ENCODE measurements at regions not wholly inside any gene's neighbourhood (a gene's known extent, or its start where the extent isn't known, plus 50 kb on each side); places are given as distances from the start of the nearest gene placed in this dataset.

DNA sequence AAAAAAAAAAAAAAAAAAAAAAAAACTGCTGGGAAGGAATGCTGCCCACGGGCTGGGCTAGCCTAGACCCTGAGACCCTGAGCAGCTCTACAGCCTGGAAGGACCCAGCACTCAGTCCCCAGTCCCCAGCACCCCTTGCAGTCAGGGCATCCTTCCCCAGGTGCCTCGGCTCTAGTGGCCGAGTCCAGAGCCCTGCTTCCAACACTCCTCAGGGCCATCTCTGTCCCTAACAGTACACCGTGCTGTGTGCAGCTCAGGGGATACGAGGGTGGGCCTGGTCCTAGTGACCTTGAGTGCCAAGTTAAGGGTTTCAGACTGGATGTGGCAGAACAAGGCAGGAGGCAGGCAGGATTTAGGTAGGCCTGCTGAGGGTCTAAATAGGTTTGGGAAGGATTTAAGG is 50.2 kb upstream of the LRP8 start:
- Mint-ChIP-seq H3K4me3 (no peak overlapping the region), H3K27ac (no peak overlapping the region), H3K4me1 (no peaks in the 10 kb centered on the region), H3K9me3 (ENCODE audit: low read depth) (no peaks in the 10 kb centered on the region), H3K27me3 (peaks cover 19% of the 10 kb centered on the region), H3K36me3 (no peaks in the 10 kb centered on the region)
- CTCF ChIA-PET, result interaction anchor here (1.0 to 1.4 kb wide), 2 partner anchors 12 to 15 kb away, joined by 3 to 5 read pairs; no protein-coding TSS in a partner anchor
- ATAC-seq, result no peak
- peak; percentile 8 for DNase-seq

DNA sequence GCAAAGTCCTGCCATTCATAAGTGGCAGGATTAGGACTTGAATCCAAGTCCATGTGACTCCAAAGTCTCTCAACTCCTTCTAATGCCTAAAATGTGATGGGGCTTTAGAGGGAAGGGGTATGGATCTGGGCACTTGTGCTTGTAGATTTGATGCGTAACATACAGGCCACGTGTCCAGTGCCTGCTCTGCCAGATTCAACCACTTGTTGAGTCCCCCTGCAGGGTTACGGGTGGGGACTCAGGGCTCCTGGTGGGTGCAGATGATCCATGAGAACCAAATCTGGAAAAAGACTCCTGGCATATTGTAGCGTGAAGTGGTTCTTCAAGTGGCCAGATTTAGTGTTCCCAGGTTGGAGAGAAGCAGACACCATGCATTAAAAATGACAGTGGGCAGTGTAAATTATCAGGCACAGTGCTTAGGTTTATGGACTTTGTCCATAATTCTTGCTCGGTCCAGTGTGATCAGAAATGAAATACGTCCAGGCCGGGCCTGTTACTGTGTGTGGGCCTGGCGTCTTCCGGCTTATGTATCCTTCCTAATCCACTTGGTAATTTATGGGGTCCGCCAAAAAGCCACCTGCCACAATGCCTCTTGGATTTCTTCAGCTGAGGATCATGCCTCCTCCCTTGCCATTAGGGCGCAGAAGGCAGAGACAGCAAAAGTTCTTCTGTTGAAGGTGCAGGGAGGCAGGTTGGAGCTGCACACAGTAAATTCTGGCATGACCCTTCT is 51.2 kb upstream of the LRP8 start:
- Mint-ChIP-seq H3K36me3 (no peaks in the 10 kb centered on the region), H3K27ac (no peak overlapping the region), H3K4me1 (no peaks in the 10 kb centered on the region), H3K9me3 (ENCODE audit: low read depth) (no peaks in the 10 kb centered on the region), H3K4me3 (no peak overlapping the region), H3K27me3 (peaks cover 19% of the 10 kb centered on the region)
- DNase-seq (no peak), ATAC-seq (no peak)
- CTCF ChIA-PET, result interaction anchor here (1.0 to 1.4 kb wide), 2 partner anchors 11 to 14 kb away, joined by 3 to 4 read pairs; no protein-coding TSS in a partner anchor

DNA sequence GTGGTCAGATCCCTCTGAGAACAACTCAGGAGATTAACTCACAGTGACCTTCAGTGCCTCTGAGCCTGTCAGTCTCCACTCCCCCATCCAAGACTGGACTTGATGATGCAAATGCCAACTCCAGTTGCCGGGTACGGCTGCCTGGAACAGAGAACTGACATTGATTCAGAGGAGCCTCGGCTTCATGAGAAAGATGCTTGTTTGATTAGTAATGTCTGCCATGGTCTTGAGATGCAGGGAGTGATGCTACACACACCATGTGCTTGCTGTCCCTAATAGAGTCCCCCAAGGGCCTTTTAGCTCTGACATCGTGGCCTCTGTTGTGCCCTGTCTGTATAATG is 51.8 kb upstream of the LRP8 start:
- no peak for DNase-seq

GRCh38 chr1:53380296-53380695 is 52.4 kb upstream of the LRP8 start:
- Mint-ChIP-seq H3K36me3 (no peaks in the 10 kb centered on the region), H3K4me1 (no peaks in the 10 kb centered on the region), H3K27me3 (peaks cover 22% of the 10 kb centered on the region), H3K27ac (no peak overlapping the region), H3K4me3 (no peak overlapping the region), H3K9me3 (ENCODE audit: low read depth) (no peaks in the 10 kb centered on the region)
- no peak for DNase-seq
- no peak for ATAC-seq
- CTCF ChIA-PET, result interaction anchor here (1.4 to 1.5 kb wide), 2 partner anchors 13 to 102 kb away, joined by 3 to 4 read pairs; no protein-coding TSS in a partner anchor

More for the DNA sequence above, 51.8 kb upstream of the LRP8 start:
- Mint-ChIP-seq H3K9me3 (ENCODE audit: low read depth) (no peaks in the 10 kb centered on the region), H3K27ac (no peak overlapping the region), H3K4me3 (no peak overlapping the region), H3K4me1 (no peaks in the 10 kb centered on the region), H3K27me3 (peaks cover 19% of the 10 kb centered on the region), H3K36me3 (no peaks in the 10 kb centered on the region)
- CTCF ChIA-PET, result interaction anchor here (1.4 kb wide), 1 partner anchor 14 kb away, joined by 4 read pairs; no protein-coding TSS in a partner anchor
- ATAC-seq, result no peak

- Mint-ChIP-seq H3K4me3 (no peak overlapping the region), H3K4me1 (no peaks in the 10 kb centered on the region), H3K36me3 (no peaks in the 10 kb centered on the region), H3K27me3 (peaks cover 34% of the 10 kb centered on the region), H3K9me3 (ENCODE audit: low read depth) (no peaks in the 10 kb centered on the region), H3K27ac (no peak overlapping the region)
- DNase-seq (no peak), ATAC-seq (no peak)
- CTCF ChIA-PET, result interaction anchor here (1.0 to 1.7 kb wide), 4 partner anchors 9 to 104 kb away, joined by 3 to 4 read pairs (median 3); no protein-coding TSS in a partner anchor
Observed at GRCh38 chr1:53381790-53382401, 54.0 kb upstream of the LRP8 start.

GRCh38 chr1:53383136-53383870 is 55.4 kb upstream of the LRP8 start:
- Mint-ChIP-seq H3K36me3 (no peaks in the 10 kb centered on the region), H3K27me3 (peaks cover 41% of the 10 kb centered on the region), H3K27ac (no peak overlapping the region), H3K4me3 (no peak overlapping the region), H3K4me1 (no peaks in the 10 kb centered on the region), H3K9me3 (ENCODE audit: low read depth) (peaks cover 3% of the 10 kb centered on the region)
- DNase-seq (no peak), ATAC-seq (no peak)
- CTCF ChIA-PET, result interaction anchor here (0.9 to 1.1 kb wide), 2 partner anchors 104 to 105 kb away, joined by 3 to 4 read pairs; no protein-coding TSS in a partner anchor

DNA sequence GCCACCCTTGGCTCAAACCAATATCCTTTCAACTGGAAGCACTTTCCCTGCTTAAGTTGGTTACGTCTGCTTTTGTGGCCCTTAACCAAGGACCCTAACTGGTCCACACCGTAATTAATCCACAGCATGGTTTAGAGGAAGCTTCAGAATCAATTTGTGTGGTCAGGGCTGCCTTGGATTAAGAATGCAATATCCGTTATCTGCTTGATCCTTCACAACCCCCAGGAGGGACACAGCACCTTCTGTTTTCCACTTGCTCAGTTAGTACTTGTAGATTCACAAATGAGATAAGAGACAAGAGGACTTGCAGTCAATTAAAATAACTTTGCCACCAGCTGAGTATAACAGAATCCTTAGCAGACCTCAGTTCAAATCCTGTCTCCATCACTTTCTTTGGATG is 56.9 kb upstream of the LRP8 start:
- Mint-ChIP-seq H3K4me1 (no peaks in the 10 kb centered on the region), H3K36me3 (no peaks in the 10 kb centered on the region), H3K4me3 (no peak overlapping the region), H3K27ac (no peak overlapping the region), H3K9me3 (ENCODE audit: low read depth) (peaks cover 3% of the 10 kb centered on the region), H3K27me3 (peaks cover 43% of the 10 kb centered on the region)
- CTCF ChIA-PET, result interaction anchor here (1.2 to 1.9 kb wide), 2 partner anchors 8 to 106 kb away, joined by 4 to 5 read pairs; no protein-coding TSS in a partner anchor
- no peak for DNase-seq
- no peak for ATAC-seq

DNA sequence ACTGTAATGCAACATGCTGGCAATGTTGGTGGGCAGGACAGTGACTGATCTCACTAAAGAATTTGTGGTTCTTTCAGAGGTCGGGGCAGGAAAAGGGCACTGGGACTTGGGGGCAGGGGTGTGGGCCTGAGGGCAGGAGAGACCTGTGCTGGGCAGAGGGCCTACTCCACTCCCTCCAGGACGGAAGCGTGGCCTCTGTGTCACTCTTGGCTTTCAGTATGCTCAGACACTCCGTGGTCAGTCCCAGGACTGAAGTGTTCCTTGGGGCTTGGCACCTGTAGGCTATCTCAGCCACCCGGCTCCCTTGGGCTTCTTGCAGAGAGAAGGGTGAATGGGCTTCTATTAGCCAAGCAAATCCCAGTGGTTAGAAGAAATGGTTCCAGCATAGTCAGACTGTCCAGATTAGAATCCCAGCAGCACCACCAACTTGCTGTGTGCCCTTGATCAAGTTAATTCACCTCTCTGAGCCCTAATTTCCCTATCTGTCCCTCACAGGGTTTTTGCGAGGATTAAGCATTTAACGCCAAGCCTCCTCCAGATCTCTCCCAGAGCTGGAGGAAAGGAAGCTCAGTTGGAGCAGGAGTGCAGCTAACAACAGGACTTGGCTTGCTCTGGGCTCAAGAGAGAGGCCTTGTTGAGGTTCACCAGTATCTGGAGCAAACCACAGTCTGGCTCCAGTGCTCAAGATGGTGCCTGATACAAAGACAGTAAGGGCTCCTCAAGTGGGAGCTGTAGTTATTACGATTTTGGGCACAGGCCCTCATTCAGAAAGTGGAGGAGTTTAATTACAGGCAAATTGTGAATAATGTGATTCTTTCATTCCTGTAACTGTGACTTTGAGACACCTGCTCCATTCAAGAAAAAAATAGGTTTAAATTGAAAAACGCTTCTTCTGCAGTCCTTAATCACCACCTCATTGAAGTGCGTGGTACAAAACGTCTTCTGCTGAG is 57.7 kb upstream of the LRP8 start:
- CTCF ChIA-PET, result interaction anchor here (1.9 kb wide), 1 partner anchor 107 kb away, joined by 5 read pairs; no protein-coding TSS in a partner anchor
- Mint-ChIP-seq H3K36me3 (no peaks in the 10 kb centered on the region), H3K27ac (no peak overlapping the region), H3K27me3 (peaks cover 38% of the 10 kb centered on the region), H3K9me3 (ENCODE audit: low read depth) (peaks cover 3% of the 10 kb centered on the region), H3K4me3 (no peak overlapping the region), H3K4me1 (no peaks in the 10 kb centered on the region)
- ATAC-seq, result no peak
- no peak for DNase-seq

DNA sequence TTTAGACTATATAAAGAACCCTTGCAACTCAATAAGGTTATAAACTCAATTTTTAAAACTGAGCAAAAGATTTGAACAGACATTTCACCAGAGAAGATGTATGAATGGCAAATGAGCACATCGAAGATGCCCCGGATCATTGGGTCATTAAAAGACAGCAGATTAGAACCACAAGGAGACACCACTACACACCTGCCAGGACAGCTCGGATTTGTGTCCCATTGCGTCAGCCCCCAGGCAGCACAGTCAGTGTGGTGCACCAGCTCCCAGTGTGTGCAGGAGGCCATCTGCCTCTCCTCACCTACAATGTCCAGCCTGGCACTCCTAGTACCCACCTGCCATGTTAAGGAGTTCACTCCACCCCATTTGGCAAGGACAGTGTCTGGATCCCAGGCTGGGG is 61.1 kb upstream of the LRP8 start:
- CTCF ChIA-PET, result interaction anchor here (3.7 kb wide), 1 partner anchor 111 kb away, joined by 27 read pairs; no protein-coding TSS in a partner anchor
- no peak for DNase-seq
- peaks cover 3% of the 10 kb centered on the region for H3K9me3 Mint-ChIP-seq (ENCODE audit: low read depth)
- no peak overlapping the region for H3K27ac Mint-ChIP-seq
- peaks cover 24% of the 10 kb centered on the region for H3K27me3 Mint-ChIP-seq
- H3K4me1 Mint-ChIP-seq, result peaks cover 3% of the 10 kb centered on the region
- H3K4me3 Mint-ChIP-seq, result no peak overlapping the region
- ATAC-seq, result no peak
- H3K36me3 Mint-ChIP-seq, result no peaks in the 10 kb centered on the region

- Mint-ChIP-seq H3K36me3 (no peaks in the 10 kb centered on the region), H3K9me3 (ENCODE audit: low read depth) (peaks cover 3% of the 10 kb centered on the region), H3K4me3 (no peak overlapping the region), H3K27ac (no peak overlapping the region), H3K27me3 (peaks cover 21% of the 10 kb centered on the region), H3K4me1 (peaks cover 3% of the 10 kb centered on the region)
- DNase-seq (no peak), ATAC-seq (no peak)
- CTCF ChIA-PET, result interaction anchor here (0.7 to 3.7 kb wide), 4 partner anchors 12 to 117 kb away, joined by 3 to 27 read pairs (median 3); no protein-coding TSS in a partner anchor
Observed at GRCh38 chr1:53390261-53390660, 62.4 kb upstream of the LRP8 start.

- Mint-ChIP-seq H3K9me3 (ENCODE audit: low read depth) (peaks cover 3% of the 10 kb centered on the region), H3K36me3 (no peaks in the 10 kb centered on the region), H3K4me1 (peaks cover 3% of the 10 kb centered on the region), H3K27ac (no peak overlapping the region), H3K27me3 (peaks cover 20% of the 10 kb centered on the region), H3K4me3 (no peak overlapping the region)
- CTCF ChIA-PET, result interaction anchor here (0.7 to 3.7 kb wide), 6 partner anchors 12 to 117 kb away, joined by 3 to 27 read pairs (median 4); no protein-coding TSS in a partner anchor
- DNase-seq (no peak), ATAC-seq (no peak)
Observed at GRCh38 chr1:53390736-53391135, 62.9 kb upstream of the LRP8 start.

DNA sequence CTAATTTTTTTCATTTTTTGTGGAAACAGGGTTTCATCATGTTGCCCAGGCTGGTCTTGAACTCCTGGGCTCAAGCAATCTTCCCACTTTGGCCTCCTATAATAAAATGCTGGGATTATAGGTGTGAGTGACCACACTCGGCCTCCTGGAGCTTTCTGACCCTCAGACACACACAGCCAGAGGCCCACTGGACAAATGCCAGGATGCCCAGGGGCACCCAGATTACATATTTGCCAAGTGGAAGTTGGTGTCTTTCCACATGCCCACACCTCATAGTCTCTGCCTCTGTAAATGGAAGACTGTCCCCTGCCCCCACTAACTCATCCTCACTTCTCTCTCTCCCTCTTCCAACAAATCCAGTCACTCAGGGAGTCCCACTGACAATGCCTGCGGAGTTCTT is 63.4 kb upstream of the LRP8 start:
- Mint-ChIP-seq H3K4me3 (no peak overlapping the region), H3K27me3 (peaks cover 14% of the 10 kb centered on the region), H3K36me3 (no peaks in the 10 kb centered on the region), H3K27ac (no peak overlapping the region), H3K4me1 (peaks cover 3% of the 10 kb centered on the region), H3K9me3 (ENCODE audit: low read depth) (peaks cover 3% of the 10 kb centered on the region)
- CTCF ChIA-PET, result interaction anchor here (0.7 to 3.7 kb wide), 4 partner anchors 12 to 113 kb away, joined by 3 to 27 read pairs (median 4); no protein-coding TSS in a partner anchor
- DNase-seq, result no peak
- ATAC-seq, result no peak

Measured in activated CD8-positive, alpha-beta memory T cell treated with anti-CD3 and anti-CD28 coated beads, Interleukin-2, amount 10 ng/mL, durations not matched to agents 7 days and 5 days (primary cell).